PFSK-1 (cell line): ENCODE measurements at regions not wholly inside any gene's neighbourhood (a gene's known extent, or its start where the extent isn't known, plus 50 kb on each side); places are given as distances from the start of the nearest gene placed in this dataset.

Experiments used
- POLR2AphosphoS5 ChIP-seq: IDR thresholded peaks from 2 replicates; pipeline ENCODE4 v1.6.1; 2012; ENCODE audit warnings: low read depth, mild to moderate bottlenecking, control low read depth, low read length, moderate library complexity
- TAF1 ChIP-seq: IDR thresholded peaks from 2 replicates; pipeline ENCODE4 v1.6.1; 2012; ENCODE audit warnings: low read length, control low read depth, borderline replicate concordance; ENCODE audit not compliant: insufficient read depth

DNA sequence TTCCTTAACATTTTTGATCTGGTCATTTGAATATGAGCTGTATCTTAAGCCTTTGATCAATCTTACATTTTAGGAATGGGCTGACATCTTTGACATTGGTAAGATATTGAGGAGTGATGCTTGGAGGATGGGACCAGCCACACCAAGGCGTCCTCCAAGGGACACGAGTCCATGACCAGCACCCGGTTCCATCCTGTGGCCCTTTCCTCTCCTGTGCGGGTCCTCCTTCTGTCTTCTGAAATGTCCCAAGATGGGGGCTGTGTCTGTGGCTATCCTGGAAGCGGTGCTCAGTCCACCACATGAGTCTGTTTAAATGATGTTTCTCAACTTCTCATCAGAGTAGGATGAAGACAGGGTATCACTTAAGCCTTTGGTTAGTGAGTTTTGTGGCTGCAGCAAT, 67.3 kb upstream of the SHH start:
- TF ChIP-seq TAF1 (no peak), POLR2AphosphoS5 (no peak)
